Stimulated activated CD4-positive, alpha-beta T cell treated with anti-CD3 and anti-CD28 coated beads, TNF-alpha, amount 100 ng/mL, for 24 hours (primary cell): ENCODE measurements at regions not wholly inside any gene's neighbourhood (a gene's known extent, or its start where the extent isn't known, plus 50 kb on each side); places are given as distances from the start of the nearest gene placed in this dataset.
A peak's percentile ranks its signal among the peaks of the same experiment; 100 is the strongest.
"Not testable (repeated sequence)": the region's sequence is repeated elsewhere in the genome, so short reads cannot be mapped to it uniquely, and the experiment has no call there.

Experiments used
- DNase-seq, 3 experiments: peaks; one replicate each; pipeline ENCODE4 v3.0.0-alpha.2; 2020; ENCODE audit warnings: low read depth in 3 of 3

DNA sequence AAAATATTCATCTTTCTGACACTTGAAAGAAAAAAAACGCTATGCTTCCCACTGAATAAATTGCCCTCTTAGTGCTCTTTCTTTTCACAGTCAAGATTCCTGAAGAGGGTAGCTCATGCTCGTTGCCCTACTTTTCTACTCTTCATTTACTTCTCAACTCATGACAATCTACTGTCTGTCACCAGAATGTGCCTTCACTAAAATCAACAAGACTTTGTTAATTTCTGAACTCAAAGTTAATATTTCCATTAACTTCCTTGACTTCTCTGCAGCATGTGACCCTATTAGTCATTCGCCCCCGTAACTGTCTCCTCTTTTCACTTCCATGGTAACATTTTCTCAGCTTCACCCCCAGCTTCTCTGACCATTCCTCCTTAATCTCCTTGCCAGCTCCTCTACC lies 98.9 kb upstream of the MAPRE2 start:
- DNase-seq: no peak

DNA sequence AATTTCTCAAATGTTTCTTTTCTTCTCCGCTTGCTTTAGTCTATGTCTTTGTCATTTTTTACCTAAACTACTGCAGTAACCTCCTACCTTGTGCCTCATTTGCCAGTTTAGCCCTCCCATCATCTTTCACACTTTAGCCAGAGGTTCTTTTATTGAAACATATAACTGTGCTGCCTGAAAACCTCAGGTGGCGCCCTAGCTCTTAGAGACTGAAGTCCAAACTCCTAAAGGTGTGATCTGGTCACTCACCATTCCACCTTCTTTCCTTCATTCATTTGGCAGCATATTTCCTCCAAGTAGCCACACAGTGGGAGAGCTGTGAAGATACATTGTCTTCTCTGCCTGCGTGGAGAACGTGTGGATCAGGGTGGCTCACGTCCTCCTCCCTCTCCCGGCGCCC lies 98.2 kb upstream of the MAPRE2 start:
- DNase-seq: no peak

DNA sequence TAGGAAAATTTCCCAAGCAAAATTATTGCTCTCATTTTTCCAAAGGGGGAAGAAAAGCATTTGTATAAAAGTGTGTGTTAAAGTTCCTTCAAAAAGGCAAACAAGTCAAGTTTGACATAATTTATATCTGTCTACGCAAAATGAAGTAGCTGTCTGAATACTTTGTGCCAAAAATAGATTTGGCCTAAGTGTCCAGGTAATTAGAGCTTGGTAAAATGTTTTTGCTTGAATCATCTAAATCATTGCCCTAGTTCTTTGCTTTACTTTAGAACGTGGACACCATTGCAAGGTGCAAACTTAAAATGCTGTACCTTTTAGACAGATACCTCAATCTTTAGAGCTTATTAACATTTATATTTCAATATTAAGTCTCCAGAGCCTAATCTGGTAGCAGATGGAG lies 97.6 kb upstream of the MAPRE2 start:
- no peak for DNase-seq

DNA sequence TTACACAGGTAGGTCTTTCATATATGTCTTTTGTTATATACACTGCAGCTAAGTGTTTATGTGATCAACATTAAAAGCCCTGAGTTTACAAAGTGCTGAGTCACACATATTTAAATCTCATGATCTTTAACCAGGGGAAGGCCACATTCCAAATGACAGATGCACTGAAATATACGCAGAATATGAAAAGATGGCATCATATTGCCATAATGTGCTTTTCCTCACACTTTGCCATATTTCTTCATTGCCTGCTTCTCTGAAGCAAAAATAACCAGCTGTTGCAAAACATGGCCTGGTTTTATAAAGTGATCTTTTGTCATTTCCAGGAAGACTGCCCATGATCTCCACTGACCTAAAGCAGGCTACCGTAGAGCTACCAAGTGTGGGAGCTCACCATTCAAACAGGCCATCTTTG lies 93.5 kb upstream of the MAPRE2 start:
- no peak for DNase-seq

DNA sequence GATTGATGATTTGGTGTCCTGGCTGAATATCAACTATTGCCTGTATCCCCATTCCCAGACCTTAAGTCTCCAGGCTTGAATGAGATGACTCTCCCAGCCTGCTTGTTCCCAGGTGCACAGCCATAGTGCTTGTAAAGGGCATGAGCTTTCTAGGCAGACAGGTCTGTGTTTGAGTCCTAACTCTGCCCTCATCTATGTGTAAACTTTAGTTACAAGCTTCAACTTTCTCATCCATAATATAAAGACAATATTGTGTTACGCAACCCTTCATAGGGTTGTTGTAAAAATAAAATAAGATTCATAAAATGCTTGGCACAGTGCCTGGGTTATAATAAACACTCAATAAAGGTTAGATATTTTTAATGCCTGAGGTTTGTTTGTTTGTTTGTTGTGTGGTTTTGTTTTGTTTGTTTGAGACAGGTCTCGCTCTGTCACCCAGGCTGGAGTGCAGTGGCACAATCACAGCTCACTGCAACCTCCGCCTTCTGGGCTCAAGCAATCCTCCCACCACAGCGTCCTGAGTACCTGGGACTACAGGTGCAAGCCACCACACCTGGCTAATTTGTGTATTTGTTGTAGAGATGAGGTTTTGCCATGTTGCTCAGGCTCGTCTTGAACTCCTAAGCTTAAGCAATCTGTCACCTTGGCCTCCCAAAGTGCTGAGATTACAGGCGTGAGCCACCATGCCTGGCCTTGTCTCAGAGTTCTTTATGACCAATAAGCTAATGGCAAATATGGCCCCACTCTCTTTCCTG lies 89.4 kb upstream of the MAPRE2 start:
- DNase-seq: no peak

DNA sequence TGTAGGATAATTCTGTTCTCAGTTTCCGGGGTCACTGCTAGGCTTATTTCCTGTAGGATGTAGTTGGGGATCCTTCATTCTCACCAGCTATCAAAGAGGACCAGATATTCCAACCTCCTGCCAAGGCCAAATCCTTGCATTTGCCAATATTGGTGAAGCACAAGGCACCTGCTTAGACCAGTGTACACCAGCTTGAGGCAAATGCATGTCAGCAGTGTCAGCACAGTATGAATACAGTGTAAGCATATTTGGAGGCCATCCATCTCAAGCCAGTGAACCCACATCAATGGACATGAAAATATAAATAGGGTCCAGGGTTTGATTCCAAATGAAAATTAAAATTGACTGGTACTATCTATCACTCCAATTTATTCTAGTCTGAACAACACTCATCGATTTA lies 88.0 kb upstream of the MAPRE2 start:
- DNase-seq: no peak

DNA sequence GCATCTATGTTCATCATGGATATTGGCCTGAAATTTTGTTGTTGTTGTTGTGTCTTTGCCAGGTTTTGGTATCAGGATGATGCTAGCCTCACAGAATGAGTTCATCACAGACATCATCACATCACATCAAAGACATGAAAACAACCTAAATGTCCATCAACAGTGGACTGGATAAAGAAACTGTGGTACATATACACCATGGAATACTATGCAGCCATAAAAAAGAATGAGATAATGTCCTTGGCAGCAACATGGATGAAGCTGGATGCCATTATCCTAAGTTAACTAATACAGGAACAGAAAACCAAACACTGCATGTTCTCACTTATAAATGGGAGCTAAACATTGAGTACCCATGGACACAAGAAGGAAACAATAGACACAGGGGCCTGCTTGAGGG lies 85.7 kb upstream of the MAPRE2 start:
- not testable (repeated sequence) for DNase-seq

DNA sequence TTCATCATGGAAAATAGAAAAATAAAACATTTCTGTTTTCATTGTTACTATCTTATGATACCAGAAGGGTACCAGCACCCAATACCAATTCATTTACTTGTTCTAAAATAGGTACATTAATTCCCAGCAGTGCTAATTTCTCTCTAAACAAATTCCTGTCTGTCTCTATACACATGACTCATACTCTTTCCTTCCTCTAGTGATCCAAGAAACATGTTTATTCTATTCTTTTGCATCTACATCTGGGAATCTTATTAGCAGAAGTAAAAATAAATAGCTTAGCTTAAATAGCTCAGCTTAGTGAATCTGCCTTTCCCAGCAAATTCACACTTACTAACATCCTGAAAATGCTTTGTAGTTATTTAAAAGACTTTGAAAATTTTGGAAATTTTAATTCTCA lies 84.5 kb upstream of the MAPRE2 start:
- DNase-seq: no peak

DNA sequence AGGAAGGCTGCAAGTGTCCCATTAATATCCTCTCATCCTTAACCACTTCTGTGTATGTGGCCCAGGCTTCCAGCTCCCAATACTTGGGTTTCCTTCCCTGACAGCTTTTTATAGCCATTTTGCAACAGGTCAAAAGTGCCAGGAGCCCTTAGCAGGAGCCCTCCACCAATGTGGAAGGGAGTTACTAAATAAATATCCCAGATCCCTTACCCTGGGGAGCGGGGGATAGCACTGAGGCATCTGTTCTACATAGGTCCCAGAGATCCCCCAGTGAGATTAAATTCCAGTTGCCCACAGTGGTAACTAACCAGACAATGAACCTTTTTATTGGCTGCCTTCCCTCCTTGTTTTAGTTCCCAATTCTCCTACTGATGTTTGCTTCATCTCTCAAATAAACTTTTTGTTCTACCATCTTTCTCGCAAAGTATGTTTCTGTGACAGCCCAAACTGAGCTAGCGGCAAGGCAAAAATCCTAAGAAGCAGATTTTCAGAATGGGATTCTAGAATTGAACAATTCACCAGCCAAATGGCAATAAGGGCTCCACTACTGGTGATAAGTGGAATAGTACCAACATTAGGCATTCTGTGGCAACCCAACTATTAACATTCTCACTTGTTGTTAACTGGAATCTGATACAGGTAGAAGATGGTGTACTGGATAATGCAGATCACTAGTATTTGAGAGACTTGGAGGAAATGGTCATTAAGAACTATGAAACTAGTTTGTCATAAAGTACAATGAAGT lies 83.9 kb upstream of the MAPRE2 start:
- no peak for DNase-seq

DNA sequence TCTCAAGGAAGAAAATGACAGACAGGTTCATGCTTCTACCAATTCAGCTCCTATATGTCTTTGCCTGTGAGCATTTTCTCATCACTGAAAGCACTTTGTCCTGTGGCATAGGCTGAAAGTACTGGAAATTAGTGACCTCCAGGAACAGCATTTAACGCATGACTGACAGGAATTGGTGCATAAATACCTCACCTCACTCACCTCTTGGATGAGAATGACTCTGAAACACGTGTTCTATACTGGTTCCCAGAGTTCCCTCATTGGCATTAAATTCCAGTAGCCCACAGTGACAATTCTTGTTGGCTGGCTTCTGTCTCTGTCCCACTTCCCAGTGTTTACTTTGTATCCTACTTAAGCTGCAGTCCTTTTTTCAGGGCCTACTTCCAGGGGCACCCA lies 83.4 kb upstream of the MAPRE2 start:
- no peak for DNase-seq

DNA sequence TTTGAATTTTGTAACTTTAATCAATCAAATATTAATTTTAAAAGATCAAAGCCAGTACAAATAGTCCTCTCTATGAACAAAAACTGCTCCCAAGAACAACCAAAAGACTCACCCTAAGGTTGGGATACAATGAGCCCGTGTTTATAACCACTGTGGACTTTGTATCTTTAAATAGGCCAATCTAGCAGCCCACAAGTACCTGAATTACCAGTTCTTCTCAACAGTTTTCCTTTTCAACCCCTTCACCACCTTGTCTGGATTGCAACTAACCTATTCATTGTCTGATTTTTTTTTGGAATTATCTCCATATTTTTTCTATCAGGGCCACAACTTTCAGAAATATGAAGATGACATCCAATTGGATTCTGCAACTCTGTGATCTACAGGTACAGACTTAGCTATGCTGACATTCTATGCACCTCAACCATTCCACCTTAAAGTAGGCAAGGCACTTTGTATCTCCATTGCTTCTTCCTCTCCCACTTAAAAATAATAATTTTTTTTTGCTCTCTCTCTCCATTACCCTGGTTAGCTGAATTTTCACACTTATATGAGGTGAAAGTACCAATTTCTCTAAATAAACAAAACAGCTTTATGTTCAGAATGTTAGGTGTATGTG lies 81.9 kb upstream of the MAPRE2 start:
- DNase-seq: no peak

DNA sequence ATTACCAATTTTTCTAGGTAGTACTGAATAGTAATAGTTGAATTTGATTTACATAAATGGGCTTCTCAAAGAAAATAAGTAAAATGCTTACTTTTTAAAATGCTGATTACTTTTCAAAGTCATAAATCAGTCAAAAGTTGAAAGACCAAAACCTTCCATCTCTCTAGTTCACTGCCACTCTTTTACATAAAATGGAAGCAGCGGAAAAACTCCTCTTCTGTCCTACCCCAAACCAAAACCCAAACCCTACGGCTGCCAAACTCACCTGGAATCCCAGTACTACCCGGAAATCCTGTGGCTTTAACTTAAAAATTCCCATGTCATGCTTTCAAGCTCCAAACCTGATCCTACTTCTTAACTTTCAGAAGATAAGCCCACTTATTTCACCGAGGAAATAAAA lies 81.2 kb upstream of the MAPRE2 start:
- no peak for DNase-seq

DNA sequence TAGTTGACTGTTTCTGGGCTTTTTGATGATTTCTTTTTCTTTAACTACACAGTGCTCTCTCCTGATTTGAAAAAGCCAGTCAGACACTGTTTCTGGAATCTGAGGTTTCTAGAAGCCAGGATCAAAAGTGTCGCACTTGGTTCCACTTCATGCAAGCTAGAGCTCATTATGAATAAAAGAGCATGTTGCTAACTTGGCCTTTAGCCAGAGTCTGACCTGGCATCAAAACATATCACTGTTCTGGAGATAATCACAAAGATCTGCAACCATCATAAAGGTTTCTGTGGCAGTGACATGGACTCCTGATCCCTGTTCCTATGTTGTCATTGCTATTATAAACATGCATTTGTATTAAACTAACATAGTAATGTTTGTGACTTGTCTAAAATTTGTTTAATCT lies 76.1 kb upstream of the MAPRE2 start:
- DNase-seq: no peak

DNA sequence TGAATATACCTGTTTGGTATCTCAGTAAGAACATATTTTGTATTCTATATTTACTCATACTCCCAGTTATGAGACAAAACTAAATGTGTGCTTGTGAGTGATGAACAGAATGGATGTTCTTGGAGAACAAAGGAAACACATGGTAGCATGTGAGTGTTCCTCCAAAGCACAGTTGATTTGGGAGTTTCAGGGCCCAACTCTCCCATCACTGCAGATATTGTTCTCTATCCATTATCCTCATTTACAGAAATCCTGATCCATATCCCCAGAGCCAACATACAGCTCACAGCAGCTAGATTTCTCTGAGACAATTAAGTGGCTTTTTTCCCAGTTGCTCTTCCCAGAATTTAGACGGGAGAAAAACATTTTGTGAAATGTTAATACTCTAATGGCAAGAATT lies 75.6 kb upstream of the MAPRE2 start:
- no peak for DNase-seq

DNA sequence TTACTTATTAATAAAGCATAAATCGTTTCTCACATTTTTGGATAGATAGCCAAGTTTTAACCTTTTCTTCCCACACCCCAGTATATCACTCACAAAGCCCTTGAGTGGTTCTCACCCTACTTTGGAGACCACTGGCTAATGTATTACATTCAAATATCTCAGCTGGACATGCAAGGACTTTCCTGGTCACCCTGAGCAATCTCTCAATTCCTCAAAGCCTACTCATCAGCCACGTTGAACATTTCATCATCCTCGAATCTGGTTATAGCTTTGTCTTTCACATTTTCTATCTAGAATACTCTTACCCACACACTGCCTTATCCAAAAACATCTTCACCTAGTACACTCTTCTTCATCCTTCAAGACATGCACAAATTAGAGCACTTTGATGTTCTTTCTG lies 71.1 kb upstream of the MAPRE2 start:
- DNase-seq: no peak

DNA sequence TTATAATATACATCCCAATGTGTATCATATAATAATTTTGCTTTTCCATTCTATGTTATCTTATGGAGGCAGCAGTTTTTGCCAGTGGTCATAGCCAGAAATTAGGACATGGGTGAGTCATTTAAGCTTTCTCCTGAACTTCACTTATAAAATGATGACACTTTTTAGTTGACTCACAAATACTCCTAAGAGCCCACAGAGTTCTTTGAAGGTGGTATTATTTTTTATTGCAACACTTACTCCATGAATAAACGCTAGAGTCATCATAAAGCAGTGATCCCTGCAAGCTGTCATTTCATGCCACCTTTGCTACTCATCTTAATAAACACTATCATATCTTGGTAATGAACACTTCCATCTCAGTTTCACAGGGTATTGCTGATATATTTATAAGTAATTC lies 69.9 kb upstream of the MAPRE2 start:
- DNase-seq: no peak

DNA sequence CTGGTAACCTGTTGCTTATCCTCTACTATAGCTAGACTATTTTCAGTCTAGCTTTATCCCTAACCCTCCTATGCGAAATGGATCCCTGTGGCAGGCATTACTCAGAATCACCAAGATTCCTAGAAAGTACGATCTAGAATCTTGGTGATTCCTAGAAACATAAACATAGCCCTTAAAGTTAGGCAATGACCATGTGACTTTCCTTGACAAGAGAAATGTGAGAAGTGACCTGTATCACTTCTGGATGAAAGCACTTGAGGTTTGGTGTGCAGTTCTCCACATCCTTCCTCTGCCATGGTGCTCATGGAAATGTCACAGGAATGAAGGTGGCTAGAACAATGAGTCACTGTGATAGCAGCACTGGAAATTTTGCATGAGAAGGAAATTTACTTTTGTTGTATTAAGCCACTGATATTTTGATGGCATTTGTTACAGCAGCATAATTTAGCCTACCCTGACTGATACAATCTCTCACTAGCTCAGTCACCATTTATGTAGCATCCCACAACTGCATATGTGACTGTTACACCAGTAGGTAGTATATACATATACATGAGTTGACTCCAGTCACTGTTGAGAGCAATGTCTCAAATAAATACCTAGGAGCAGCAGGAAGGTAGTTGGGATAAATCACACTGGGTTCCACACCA lies 68.3 kb upstream of the MAPRE2 start:
- DNase-seq: no peak

DNA sequence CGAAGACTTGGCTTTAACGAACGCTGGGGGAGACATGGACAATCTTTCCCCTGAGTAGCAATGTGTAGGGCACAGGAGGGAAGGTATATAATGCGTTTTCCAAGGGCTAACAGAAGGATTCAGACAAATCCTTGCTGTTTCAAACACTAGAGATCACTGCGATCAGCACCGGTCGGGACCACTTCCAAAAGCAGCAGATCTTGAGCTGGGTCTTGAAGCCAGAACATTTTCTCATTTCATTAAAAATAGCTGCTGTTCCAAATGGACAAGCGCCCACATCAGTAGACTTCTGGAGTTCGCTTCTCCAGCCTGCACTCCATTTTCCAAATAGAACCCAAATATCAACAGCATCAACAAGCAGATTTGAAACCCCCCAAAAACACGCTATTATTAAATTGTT lies 65.1 kb upstream of the MAPRE2 start:
- no peak for DNase-seq

DNA sequence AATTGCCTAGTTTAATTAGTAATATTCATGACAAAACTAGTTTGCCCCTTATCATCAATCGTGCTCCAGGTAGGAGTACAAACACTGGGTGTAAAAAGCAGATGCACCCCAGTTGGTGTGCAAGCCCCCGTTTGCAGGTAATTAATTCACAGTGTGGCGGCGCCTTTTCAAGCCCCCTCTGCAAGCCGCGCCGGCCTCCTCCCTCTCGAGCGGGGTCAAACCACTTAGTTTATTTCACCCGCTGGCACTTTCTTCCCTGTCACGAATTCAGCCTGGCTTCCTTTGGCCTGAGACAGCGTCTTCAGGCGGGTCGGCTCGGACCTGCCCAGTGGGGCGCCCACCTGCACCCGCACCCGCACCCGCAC lies 64.7 kb upstream of the MAPRE2 start:
- DNase-seq: no peak

DNA sequence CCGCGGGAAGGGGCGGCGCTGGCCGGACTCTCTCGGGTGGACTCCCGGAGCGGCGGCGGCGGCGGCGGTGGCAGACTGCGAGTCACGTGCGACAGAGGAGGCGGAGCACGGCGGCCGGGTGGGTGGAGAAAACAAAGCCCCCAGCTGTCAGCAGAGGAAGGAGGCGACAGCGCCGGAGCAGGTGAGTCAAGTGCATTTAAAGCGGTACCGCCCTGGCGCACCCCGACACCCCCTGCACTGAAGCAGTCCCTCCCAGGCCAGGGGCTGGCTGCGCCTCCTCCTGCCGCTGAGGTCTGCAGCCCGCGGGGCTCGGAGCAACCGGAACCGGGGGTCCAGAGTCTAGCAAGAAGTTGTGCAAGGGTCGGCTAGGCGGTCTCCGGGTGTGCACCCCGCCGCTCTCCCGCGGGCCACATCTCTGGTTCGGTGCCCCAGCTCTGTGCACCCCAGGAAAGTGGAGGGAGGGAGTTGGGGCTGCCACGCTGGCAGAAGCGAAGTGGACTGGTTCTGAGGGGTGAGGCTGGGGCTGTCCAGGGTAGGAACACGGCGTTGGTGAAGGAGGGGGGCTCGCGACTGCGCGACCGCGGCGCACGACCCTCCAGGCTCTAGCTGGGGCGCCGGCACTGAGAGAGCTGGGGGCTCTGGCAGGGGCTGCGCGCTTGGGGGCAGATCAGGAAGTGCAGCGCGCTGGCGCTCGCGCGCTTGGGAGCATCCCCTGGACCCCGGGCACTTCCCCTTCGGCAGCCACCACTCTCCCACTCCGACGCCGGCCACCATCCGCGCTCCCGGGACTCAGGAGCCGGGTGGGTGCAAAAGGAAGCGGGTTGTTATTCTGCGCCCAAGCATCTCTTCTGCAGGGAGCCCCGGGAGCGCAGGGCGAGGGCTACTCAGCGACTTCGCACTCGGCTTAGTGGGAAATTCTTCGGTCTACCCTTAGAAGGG lies 64.0 kb upstream of the MAPRE2 start:
- peak; percentile 44 to 75 (median 66) for DNase-seq

DNA sequence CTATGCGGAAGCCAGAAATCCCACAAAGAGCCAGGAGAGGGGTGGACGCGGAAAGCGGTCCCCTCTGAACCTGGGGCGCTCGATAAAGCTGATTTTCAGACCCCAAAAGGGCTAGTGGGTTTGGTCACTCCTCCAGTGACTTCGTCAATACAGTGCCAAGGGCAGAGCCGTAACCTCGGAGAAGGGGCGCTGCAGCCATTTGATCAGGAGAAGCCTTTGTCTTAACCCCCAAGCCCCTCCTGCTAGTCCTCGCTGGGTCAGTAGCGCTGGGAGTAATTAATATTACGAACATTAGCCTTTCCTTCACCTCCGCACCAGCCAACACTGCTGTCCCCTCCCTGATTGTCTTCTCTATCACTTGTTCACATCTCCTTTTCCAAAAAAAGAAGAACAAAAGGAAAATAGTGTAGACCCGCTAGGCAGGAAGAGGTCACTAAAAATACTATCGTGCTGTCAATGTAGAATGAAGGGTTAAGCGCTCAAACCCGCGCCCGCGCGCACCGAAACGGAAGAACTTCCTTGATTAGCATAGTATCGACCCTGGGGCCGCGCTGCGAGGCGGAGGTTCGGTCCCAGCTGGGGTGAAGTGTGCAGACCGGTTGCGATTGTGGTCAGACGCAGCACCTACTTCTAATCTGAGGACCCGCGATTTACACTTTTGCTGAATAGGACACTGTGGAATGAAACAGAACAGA lies 63.2 kb upstream of the MAPRE2 start:
- DNase-seq: peak in 2 of 3 experiments; percentile 30 to 71
